Tibial nerve (tissue), 4 donors: ENCODE measurements at regions not wholly inside any gene's neighbourhood (a gene's known extent, or its start where the extent isn't known, plus 50 kb on each side); places are given as distances from the start of the nearest gene placed in this dataset.

Experiments
- EP300 ChIP-seq, 2 donors: sonication (generic); formaldehyde crosslinking; IDR thresholded peaks; one replicate each; pipeline ENCODE4 v1.6.1; 2017; ENCODE audit warnings: antibody characterized with exemption in 2 of 2, mild to moderate bottlenecking in 1 of 2
- POLR2A ChIP-seq, 2 donors: fragments of 450-650 bp; IDR thresholded peaks; one replicate each; pipeline ENCODE4 v1.6.1; 2017; ENCODE audit warnings: antibody characterized with exemption in 2 of 2, mild to moderate bottlenecking in 2 of 2, moderate library complexity in 2 of 2
- TF ChIP-seq, protein P1 (sequence below), 5 experiments: fragments of 200-600 bp in 3 of 5; fragments of 450-650 bp in 2 of 5; sonication (generic) in 3 of 5; IDR thresholded peaks; one replicate each; pipeline ENCODE4 v1.5.1; 2016 to 2019; ENCODE audit warnings: antibody characterized with exemption in 5 of 5, mild to moderate bottlenecking in 3 of 5, moderate library complexity in 2 of 5

GRCh38 chr3:118692416-118692815 lies 342.2 kb downstream of the IGSF11 start:
- TF ChIP-seq POLR2A (IDR thresholded peaks at IDR 0.05) (no peak), EP300 (IDR thresholded peaks at IDR 0.05) (no peak)
- TF ChIP-seq, protein P1, sequence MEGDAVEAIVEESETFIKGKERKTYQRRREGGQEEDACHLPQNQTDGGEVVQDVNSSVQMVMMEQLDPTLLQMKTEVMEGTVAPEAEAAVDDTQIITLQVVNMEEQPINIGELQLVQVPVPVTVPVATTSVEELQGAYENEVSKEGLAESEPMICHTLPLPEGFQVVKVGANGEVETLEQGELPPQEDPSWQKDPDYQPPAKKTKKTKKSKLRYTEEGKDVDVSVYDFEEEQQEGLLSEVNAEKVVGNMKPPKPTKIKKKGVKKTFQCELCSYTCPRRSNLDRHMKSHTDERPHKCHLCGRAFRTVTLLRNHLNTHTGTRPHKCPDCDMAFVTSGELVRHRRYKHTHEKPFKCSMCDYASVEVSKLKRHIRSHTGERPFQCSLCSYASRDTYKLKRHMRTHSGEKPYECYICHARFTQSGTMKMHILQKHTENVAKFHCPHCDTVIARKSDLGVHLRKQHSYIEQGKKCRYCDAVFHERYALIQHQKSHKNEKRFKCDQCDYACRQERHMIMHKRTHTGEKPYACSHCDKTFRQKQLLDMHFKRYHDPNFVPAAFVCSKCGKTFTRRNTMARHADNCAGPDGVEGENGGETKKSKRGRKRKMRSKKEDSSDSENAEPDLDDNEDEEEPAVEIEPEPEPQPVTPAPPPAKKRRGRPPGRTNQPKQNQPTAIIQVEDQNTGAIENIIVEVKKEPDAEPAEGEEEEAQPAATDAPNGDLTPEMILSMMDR (IDR thresholded peaks at IDR 0.05) = no peak
